HG03342 (cell line): ENCODE measurements at regions not wholly inside any gene's neighbourhood (a gene's known extent, or its start where the extent isn't known, plus 50 kb on each side); places are given as distances from the start of the nearest gene placed in this dataset.
"Not testable (repeated sequence)": the region's sequence is repeated elsewhere in the genome, so short reads cannot be mapped to it uniquely, and the experiment has no call there.

Source experiments
- ATAC-seq: cut with Tn5 transposase; IDR thresholded peaks from one replicate; pipeline ENCODE4 v1.9.1; 2021; ENCODE audit warnings: mild to moderate bottlenecking, moderate library complexity; ENCODE audit not compliant: unreplicated experiment

DNA sequence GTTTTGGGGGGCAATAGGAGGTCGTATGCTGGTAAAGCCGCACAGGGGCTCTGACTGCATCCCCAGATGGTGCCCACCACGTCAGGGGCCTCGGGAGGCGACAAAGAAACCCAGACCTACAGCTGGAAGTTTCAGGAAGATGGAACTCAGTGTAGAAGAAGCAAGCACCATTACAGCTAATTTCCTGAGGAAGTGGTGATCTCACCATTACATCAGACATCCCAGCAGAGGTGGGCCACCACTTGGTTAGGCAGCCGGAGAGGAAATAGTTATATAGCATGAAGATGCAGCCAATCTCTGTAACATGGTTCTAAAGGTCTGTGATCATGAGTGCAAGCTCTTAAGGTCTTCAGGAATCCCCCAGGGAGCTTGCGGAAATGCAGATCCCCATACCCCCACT is 127.3 kb upstream of the PCBD1 start:
- no peak for ATAC-seq

DNA sequence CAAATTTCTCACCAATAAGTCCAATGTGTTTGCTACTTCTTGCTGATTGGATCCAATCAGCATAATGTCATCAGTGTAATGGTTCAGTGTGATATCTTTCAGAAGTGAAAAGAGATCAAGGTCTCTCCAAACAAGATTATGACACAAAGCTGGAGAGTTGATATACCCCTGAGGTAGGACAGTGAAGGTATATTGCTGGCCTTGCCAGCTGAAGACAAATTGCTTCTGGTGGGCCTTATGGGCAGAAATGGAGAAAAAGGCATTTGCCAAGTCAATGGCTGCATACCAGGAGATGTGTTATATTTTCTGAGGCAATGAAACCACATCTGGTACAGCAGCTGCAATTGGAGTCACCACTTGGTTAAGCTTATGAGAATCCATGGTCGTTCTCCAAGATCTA is 131.7 kb upstream of the PCBD1 start:
- not testable (repeated sequence) for ATAC-seq

DNA sequence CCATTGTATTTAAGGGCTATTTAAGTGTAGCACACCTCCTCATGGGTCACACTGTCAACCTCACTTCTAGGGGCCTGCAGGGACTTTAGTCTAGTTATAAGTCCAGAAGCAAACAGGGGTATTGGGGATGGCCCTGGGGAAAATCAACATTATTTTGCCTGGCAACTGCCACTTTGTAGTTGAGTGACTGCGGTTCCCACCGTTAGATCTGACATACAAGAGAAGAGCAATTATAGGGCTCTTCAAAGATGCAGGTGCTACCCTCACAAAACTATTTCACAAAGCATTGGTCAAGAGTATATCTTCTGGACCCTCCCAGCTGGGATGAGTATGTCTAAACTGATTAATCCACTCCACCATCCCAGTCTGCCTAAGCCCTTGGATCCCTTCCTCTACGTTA is 133.0 kb upstream of the PCBD1 start:
- no peak for ATAC-seq

GRCh38 chr10:71023704-71024283 is 135.4 kb upstream of the PCBD1 start:
- ATAC-seq, result no peak

DNA sequence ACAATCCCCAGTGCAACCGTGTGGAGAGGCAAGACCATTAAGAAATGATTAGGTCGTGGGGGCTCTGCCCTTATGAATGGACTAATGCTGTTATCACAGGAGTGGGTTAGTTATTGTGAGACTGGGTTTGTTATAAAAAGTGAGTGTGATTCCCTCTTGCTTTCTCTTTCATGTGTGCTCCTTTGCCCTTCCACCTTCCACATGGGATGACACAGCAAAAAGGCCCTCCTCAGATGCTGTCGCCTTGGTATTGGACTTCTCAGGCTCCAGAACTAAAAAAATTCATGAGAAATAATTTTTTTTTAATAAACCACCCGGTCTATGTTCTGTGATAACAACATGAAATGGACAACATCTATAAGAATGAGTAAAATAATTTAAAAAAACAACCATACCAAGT is 136.1 kb upstream of the PCBD1 start:
- no peak for ATAC-seq

- ATAC-seq, result no peak
These were observed 137.2 kb upstream of the PCBD1 start for GRCh38 chr10:71025535-71025934.

DNA sequence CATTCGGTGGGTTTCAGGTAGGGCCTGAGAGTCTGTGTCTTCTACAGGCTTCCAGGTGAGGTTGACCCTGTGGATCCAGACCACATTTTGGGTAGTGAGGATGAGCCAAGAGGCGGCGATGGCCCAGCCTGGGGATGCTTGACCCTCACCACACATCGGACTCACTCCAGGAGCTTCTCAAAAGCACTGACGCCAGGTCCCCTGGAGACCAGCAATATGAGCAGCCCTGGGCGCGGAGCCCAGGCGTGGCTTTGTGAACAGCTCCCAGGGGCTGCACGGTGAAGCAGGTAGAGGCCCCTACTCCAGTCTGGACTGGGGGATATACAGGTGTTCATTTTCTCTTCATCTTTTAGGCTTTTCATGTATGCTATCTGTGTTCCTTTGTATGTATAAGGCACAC is 139.7 kb upstream of the PCBD1 start:
- no peak for ATAC-seq

DNA sequence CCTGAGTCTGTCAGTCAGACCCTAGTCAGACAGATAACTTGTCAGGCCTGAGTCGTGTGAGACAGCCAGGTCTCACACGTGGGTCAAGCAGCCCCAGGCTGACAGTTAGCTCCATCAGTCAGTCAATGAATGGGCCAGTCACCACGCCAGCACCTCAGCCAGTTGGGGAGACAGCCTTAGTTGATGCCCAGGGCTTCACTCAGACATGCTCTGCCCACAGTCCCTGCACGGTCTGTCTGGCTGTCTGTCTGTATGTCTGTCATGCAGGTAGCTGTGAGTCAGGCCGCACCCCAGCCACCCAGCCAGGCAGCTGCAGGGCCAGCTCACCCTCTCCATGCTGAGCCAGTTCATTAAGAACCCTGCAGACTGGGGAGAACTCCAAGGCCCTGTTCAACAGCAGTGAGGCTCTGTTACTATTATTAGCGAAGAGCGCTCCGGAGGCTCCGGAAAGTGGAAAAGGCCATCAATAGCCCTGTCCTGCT is 141.1 kb upstream of the PCBD1 start:
- ATAC-seq, result no peak

- no peak for ATAC-seq
These were observed 141.5 kb upstream of the PCBD1 start for GRCh38 chr10:71029907-71030306.

GRCh38 chr10:71031026-71031425 is 142.7 kb upstream of the PCBD1 start:
- no peak for ATAC-seq

DNA sequence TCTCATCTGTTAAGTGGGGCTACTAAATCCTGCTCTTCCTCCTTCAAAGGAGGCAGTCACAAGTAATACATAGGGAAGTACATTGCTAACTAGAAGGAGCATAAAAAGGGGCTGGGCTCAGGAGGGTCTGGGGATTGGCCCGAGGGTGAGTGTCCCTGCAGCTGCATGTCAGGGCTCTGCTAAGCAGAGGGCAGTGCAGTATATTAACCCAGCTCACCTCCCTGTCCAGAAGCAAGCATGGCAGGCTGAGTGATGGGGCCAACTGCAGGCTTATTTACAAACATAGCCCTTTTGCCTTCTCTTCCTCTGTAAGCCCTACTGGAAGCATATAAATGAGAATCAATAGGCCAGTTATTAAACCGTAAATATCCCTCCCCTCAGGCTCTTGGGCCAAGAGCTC is 143.2 kb upstream of the PCBD1 start:
- no peak for ATAC-seq

DNA sequence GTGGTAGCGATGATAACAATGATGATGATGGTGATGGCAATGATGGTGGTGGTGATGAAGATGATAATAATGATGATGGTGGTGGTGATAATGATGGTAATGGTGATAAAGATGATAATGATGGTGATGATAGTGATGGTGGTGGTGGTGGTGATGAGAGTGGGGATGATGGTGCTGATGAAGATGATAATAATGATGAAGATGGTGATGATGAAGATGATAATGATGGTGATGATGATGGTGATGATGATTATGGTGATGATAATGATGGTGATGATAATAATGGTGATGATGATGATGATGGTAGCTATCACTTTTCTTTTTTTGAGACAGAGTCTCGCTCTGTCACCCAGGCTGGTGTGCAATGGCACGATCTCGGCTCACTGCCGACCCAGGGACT is 144.5 kb upstream of the PCBD1 start:
- ATAC-seq, result no peak

GRCh38 chr10:71033396-71033980 is 145.1 kb upstream of the PCBD1 start:
- no peak for ATAC-seq

DNA sequence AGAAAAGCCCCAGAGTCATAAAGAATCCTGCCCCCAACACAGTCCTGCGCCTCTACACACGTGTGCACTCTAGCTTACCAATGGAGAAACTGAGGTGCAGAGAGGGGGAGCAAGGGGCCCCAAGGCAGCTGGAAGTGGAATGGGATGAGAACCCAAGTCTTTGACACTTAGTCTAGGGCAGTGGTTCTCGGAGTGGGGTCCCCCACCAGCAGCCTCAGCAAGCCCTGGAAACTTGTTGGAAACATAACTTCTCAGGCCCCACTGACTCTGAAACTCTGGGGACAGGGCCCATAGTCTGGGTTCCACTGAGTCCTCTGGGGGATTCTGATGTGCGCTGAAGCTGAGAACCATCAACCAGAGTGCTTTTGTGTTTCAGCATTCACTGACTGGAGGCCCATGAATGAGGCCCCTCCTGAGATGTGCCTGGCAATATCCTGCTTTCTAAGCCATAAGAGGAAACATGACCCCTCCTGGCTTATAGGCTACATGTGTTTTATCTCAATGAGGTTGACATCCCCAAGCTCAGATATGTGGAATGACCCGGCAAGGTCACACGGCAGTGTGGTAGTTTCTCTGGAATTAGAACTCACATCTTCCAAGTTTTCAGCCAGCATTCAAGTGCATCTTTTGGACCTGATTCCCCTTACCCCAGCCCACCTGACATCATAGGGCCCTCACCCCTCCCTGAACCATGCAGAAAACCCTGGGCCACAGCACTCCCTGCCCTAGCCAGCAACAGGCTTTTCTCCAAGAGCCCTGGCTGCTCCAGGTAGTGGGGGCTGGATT is 147.3 kb upstream of the PCBD1 start:
- no peak for ATAC-seq

- ATAC-seq, result no peak
These were observed 148.1 kb upstream of the PCBD1 start for GRCh38 chr10:71036297-71036966.

GRCh38 chr10:71038091-71038633 is 149.8 kb upstream of the PCBD1 start:
- ATAC-seq, result no peak

GRCh38 chr10:71038921-71039320 is 150.6 kb upstream of the PCBD1 start:
- ATAC-seq, result no peak

GRCh38 chr10:71039551-71039950 is 151.2 kb upstream of the PCBD1 start:
- ATAC-seq, result no peak

DNA sequence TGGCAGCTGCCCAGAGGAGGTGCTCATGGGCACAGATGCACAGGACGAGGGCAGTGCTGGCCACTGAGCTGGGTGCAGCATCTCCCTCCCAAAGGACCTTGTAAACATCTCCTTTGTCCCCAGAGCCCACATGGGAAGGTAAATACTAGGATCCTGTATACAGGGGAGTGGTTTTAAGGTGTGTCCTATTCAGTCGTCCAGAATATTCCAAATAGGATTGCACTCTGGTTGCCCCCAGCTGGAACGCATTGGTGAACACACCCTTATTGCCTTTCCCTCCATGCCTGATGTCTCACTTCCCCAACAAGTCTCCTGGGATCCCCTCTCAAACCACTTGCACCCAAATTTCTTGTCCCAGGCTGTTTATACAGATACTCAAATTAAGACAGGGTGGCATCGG is 152.0 kb upstream of the PCBD1 start:
- no peak for ATAC-seq

- ATAC-seq, result no peak
These were observed 152.7 kb upstream of the PCBD1 start for GRCh38 chr10:71040846-71041605.

GRCh38 chr10:71042216-71042615 is 153.9 kb upstream of the PCBD1 start:
- ATAC-seq, result no peak
